Daoy (cell line): ENCODE measurements at regions not wholly inside any gene's neighbourhood (a gene's known extent, or its start where the extent isn't known, plus 50 kb on each side); places are given as distances from the start of the nearest gene placed in this dataset.

Experiments used
- DNase-seq: peaks from one replicate; pipeline ENCODE4 v3.0.0-alpha.2; 2015; ENCODE audit warnings: low read depth

DNA sequence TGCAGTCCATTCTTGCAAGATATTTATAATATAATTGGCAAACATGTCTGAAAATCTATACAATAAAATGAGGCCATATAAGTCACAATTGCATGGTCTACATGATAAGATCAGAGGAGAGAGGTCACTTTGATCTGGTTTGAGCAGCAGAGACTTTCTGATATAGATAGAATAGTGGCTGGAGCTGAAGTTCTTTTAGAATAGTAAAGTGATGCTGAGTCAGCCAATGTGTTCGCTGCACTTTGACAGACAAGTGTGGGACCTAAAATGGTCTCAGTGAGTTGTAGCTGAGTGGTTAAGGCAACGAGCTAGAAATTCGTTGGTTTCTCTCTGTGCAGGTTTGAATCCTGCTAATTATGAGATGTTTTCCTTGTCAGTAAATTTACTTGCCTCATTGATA, 257.0 kb upstream of the C11orf87 start:
- DNase-seq, result no peak

DNA sequence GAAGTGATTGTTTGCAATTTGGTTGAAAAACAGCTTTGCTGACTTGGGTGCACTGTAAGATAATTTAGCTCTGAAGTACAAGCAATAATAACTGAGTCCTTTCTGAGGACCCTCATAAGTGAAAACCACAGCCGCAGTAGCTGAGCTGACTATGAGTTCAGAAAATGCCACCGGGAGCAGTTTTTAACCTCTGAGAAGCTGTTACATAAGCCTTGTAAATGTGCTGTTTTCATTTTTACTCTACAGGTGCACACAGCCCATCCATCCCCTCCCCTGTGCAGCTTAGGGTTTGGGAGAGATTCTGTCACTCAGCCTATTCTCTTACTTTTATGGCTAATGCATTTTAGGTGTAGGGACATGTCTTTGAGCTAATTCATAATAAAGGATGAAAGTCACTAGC, 255.5 kb upstream of the C11orf87 start:
- no peak for DNase-seq

DNA sequence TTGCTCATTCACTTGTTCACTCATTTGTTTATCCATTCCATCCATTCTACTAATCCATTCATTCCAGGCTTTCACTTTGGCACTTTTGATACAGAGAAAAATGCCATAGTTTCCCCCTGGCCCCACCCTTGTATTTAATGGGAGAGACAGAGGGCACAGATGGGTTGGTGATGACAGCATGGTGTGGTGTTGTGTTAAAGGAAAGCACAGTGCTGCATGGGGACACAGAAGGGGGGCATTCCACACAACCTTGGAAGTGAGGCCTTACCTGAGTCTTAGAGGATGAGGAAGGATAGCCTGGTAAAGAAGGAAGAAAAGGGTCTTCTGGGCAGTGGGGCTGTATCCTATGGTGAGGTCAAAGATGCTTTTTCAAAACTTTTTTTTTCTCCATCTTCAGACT, 248.5 kb upstream of the C11orf87 start:
- DNase-seq, result no peak

- no peak for DNase-seq
These were observed 237.6 kb upstream of the C11orf87 start for GRCh38 chr11:109184376-109184775.

DNA sequence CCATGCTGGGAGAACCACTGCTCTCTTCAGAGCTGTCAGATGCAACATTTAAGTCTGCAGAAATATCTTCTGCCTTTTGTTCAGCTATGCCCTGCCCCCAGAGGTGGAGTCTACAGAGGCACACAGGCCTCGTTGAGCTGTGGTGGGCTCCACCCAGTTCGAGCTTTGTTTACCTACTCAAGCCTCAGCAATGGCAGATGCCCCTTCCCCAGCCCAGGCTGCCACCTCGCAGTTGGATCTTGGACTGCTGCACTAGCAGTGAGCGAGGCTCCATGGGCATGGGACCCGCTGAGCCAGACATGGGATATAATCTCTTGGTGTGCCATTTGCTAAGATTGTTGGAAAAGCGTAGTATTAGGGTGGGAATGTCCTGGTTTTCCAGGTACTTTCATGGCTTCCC, 229.1 kb upstream of the C11orf87 start:
- DNase-seq, result no peak

DNA sequence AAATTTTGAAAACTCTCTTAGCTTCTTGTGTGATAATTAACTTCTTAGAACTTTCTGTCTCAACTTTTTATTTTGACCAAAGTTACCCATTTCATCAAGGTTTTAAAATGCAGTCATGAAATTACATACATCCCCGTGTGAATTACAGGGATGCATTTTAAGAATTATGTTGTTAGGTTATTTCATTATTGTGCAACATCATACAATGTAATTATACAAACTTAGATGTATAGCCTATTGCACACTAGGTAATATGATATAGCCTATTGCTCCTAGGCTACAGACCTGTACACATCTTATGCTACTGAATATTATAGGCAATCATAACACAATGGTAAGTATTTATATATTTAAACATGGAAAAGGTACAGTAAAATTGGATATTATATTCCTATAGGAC, 228.1 kb upstream of the C11orf87 start:
- DNase-seq, result no peak

DNA sequence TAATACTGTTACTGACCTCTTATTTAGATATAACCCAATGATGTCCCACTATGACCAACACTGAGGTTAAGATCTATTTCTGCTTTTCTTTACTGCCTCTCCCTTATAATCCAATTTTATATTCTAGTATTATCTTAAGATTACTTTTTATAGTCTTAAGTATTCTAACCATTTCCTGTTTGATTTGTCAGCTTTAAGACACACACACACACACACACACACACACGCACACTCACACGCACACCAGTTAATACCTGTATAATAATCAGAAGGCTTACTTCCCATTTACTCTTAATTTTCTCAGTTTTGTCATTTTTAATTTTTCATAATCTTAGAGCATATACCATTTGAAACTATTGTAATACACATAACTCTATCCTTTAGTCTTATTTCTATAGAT, 226.0 kb upstream of the C11orf87 start:
- DNase-seq, result no peak

DNA sequence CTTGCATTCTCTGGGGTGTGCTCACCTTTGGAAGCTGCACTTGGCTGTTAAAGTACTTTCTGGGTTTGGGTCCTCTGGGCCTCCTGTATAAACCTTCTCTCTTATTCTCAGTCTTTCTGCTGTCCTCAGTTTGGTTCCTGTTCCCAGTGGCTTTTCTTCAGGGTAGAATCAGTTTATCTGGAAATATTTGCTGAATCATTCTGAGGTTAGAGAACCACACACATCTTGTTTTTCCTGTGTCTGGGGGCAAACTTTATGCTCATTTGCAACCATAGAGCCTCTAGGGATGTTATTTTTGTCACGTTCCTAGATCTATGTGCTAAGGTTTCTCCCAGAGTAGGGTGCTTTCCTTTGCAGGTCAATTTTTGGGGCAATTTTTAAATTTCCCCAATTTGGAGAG, 224.3 kb upstream of the C11orf87 start:
- no peak for DNase-seq

DNA sequence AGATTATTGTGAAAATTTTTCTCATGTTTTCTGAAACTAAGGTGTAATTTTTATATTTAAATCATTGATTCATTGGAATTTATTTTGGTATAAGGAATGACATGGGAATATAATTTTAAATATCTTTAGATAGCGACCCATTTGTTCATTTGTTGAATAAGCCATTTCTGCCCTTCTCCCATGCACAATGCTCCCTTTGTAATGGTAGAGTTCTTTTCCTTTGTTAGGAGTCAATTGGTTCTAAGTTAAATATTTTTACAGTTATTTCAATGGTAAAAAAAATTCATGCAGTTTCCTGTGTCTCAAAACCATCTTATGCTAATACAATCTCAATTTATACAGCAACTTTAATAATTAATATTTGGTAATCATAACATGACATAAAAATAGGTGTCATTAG, 218.8 kb upstream of the C11orf87 start:
- DNase-seq, result no peak

GRCh38 chr11:109205312-109205711, 216.7 kb upstream of the C11orf87 start:
- DNase-seq, result no peak

- DNase-seq, result no peak
These were observed 213.9 kb upstream of the C11orf87 start for GRCh38 chr11:109208121-109208520.

GRCh38 chr11:109209572-109209971, 212.4 kb upstream of the C11orf87 start:
- DNase-seq, result no peak

GRCh38 chr11:109221190-109221589, 200.8 kb upstream of the C11orf87 start:
- DNase-seq, result no peak

GRCh38 chr11:109222761-109223160, 199.2 kb upstream of the C11orf87 start:
- DNase-seq, result no peak

DNA sequence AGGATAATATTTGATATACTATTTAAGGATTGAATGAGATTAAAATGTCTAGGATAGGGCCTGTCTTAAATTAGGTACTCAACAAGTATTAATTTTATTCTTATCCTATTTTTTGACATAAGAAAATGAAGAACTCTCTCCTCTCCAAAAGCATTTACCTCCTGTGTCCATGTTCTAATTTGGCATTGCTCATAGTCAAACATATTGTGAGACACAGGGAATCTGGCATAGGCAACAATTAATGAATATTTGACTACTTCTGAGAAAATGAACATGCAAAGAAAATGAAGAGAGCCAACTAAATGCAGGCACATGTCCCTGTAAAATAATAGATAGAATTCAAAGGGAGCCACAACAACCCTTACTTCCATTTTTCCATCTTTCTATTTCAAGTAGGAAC, 198.5 kb upstream of the C11orf87 start:
- DNase-seq, result no peak

GRCh38 chr11:109229682-109230081, 192.3 kb upstream of the C11orf87 start:
- no peak for DNase-seq

- no peak for DNase-seq
These were observed 185.8 kb upstream of the C11orf87 start for GRCh38 chr11:109236188-109236587.

GRCh38 chr11:109236696-109237095, 185.3 kb upstream of the C11orf87 start:
- no peak for DNase-seq

GRCh38 chr11:109237636-109238035, 184.4 kb upstream of the C11orf87 start:
- no peak for DNase-seq

DNA sequence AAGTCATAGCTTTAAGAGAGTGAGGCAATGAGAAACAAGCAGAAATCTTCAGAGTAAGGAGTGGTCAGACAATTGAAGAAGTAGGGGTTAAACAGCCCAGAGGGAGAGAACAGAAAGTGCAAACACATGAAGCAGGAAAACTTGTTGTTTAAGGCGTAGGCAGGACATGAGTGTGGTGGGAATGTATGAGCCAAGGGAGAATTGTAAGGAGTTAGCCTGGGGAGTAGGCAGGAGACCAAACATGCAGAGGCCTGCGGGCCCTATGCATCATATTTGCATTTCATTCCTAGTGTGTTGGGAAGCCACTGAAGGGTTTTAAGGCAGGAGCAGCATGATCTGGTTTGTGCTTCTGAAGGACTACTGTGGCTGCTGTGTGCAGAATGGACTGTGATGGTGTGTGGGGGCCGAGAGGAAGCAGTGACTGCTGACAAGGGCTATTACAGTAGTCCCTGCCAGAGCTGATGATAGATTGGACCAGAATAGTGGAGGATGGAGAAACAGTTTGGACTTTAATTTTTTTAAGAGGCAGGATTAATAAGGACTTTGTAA, 179.9 kb upstream of the C11orf87 start:
- no peak for DNase-seq

- DNase-seq, result no peak
These were observed 174.9 kb upstream of the C11orf87 start for GRCh38 chr11:109247071-109247470.

DNA sequence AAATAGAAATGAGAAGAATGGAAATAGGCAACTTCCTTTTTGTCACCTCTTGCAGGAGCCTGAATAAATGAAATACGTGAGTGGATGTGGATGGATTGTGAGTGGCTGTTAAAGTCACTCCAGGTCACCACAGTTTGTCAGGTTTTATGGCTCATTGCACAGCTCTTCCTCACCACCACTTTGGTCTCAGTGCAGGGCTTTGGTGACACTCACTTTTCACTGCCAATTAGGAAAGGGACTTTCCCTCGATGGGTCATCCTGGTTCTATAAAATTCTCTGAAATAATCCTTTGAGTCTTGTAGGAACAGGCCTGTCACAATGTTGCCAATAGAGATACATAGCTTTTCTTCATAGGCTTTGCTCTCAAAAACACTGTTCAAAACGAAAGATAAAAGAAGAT, 172.4 kb upstream of the C11orf87 start:
- no peak for DNase-seq

GRCh38 chr11:109251230-109251629, 170.8 kb upstream of the C11orf87 start:
- no peak for DNase-seq

DNA sequence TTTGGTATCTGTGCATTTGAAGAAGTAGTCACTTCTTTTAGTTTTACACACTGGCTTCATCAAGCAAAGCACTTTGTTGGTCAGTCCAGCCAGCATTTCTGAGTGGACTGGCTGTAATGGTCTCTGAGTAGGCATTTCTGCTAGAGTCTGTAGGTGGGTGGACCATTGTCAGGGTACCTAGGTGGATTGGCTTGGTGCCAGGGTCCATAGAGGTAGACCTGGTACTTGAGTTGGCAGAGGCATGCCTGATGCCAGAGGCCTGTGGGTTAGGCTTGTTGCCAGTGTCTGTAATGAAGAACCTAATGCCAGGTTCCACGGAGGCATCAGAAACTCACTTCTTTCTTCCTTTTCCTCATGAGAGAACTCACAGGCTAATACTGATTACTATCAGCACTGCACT, 157.9 kb upstream of the C11orf87 start:
- no peak for DNase-seq
